ENCODE measurements at regions not wholly inside any gene's neighbourhood (a gene's known extent, or its start where the extent isn't known, plus 50 kb on each side); places are given as distances from the start of the nearest gene placed in this dataset.

- TF ChIP-seq, protein P1, sequence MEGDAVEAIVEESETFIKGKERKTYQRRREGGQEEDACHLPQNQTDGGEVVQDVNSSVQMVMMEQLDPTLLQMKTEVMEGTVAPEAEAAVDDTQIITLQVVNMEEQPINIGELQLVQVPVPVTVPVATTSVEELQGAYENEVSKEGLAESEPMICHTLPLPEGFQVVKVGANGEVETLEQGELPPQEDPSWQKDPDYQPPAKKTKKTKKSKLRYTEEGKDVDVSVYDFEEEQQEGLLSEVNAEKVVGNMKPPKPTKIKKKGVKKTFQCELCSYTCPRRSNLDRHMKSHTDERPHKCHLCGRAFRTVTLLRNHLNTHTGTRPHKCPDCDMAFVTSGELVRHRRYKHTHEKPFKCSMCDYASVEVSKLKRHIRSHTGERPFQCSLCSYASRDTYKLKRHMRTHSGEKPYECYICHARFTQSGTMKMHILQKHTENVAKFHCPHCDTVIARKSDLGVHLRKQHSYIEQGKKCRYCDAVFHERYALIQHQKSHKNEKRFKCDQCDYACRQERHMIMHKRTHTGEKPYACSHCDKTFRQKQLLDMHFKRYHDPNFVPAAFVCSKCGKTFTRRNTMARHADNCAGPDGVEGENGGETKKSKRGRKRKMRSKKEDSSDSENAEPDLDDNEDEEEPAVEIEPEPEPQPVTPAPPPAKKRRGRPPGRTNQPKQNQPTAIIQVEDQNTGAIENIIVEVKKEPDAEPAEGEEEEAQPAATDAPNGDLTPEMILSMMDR (IDR thresholded peaks at IDR 0.05), result no peak
- TF ChIP-seq EP300 (IDR thresholded peaks at IDR 0.05), result no peak
- TF ChIP-seq POLR2A (IDR thresholded peaks at IDR 0.05), result no peak
- no peak for TF ChIP-seq POLR2AphosphoS5 (IDR thresholded peaks at IDR 0.05)
Observed at GRCh38 chr4:117773064-117773936, 261.0 kb upstream of the NDST3 start.
